ENCODE measurements at regions not wholly inside any gene's neighbourhood (a gene's known extent, or its start where the extent isn't known, plus 50 kb on each side); places are given as distances from the start of the nearest gene placed in this dataset.

DNA sequence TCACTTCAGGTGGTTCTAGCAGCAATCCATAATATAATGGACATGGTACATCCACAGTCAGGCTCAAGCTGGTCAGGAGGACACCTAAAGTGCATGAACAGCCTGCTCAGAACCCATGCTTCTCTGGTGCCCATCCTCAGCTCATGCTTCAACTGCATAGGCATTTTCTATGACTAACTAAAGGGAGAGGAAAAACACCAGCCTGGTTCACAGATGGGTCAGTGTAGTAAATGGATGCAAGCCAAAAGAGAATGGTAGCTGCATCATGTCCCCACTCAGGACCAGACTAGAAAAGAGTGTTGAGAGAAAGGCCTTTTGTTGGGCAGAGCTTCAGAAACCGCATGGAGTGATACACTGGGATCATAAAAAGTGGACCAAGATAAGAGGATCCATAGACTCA, 556.6 kb downstream of the TLE1 start:
- no peak for DNase-seq (ENCODE audit: low spot score)
- ChIA-PET CTCF (interaction anchor here (0.7 kb wide), 1 partner anchor 18 kb away, joined by 3 read pairs; no protein-coding TSS in a partner anchor), POLR2A (ENCODE audit: low non-redundant PET) (no interaction called here)
- no peak overlapping the region for H3K27ac ChIP-seq
- TF ChIP-seq, protein P1, sequence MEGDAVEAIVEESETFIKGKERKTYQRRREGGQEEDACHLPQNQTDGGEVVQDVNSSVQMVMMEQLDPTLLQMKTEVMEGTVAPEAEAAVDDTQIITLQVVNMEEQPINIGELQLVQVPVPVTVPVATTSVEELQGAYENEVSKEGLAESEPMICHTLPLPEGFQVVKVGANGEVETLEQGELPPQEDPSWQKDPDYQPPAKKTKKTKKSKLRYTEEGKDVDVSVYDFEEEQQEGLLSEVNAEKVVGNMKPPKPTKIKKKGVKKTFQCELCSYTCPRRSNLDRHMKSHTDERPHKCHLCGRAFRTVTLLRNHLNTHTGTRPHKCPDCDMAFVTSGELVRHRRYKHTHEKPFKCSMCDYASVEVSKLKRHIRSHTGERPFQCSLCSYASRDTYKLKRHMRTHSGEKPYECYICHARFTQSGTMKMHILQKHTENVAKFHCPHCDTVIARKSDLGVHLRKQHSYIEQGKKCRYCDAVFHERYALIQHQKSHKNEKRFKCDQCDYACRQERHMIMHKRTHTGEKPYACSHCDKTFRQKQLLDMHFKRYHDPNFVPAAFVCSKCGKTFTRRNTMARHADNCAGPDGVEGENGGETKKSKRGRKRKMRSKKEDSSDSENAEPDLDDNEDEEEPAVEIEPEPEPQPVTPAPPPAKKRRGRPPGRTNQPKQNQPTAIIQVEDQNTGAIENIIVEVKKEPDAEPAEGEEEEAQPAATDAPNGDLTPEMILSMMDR (conservative IDR thresholded peaks at IDR 0.05; ENCODE audit: low read depth), result no peak

DNA sequence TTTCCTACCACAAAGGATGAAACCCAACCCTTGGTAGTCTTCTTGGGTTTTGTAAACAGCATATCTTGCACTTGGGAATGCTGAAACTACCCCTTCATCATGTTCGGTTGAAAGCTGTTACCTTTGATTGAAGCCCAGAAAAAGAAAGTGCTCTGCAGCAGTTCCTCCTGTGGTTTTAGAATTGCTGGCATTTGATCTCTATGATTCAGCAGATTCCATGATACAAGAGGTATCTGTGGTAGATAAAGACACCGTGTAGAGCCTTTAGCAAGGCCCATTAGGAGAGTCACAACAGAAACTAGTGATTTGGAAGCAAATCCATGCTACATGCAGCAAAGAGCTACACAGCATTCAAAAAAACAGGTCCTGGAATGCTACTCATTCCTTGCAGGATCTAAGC, 557.0 kb downstream of the TLE1 start:
- DNase-seq (ENCODE audit: low spot score), result no peak
- ChIA-PET CTCF (no interaction called here), POLR2A (ENCODE audit: low non-redundant PET) (no interaction called here)
- TF ChIP-seq, protein P1 (conservative IDR thresholded peaks at IDR 0.05; ENCODE audit: low read depth), result no peak
- H3K27ac ChIP-seq, result no peak overlapping the region

DNA sequence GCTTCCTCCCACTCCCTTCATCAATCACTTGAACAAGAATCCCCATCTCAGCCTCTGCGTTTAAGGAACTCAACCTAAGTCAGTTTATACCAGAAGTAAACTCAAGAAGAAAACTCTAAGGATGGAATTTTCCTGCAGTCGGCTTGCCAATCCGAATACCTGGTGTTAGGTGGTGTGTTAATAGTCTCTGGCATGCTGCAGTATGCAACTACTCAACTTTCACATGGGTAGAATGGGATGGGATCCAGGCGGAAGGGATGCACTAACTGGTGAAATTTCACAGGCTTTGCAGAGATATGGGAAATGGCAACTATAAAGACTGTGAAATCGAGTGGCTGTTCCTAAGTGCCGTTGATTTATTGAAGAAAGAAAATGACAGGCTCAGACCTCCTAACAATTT, 560.6 kb downstream of the TLE1 start:
- POLR2A ChIA-PET (ENCODE audit: low non-redundant PET), result no interaction called here
- TF ChIP-seq, protein P1 (conservative IDR thresholded peaks at IDR 0.05; ENCODE audit: low read depth), result no peak

DNA sequence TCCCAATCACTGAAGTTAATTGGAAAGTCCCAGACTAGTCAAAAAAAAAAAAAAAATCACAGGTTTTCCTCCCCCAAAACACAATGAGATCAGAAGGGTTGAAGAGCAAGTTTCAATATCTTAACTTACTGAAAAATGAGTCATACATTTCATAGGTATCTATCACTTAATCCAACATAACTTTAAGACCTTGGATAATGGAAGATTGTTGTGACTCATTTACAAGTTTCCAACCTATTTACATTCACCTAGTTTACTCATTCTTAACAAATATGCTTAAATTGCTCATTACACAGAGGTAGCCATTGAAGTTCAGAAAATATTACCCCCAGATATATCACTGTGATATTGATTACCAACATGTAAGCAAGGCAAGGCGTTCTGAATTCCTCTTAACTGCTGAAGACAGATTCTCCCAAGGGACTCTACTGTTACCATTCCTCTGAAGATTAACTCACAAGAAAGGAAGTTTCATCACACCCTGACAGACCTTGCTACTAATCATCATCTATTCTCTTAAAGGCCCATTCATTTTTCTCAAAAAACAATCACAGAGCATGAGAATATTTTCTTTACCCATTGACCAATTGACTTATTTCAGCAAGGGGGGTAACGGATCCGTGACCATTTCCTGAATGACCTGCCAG, 563.8 kb downstream of the TLE1 start:
- H3K27ac ChIP-seq, result no peak overlapping the region
- POLR2A ChIA-PET (ENCODE audit: low non-redundant PET), result no interaction called here
- CTCF ChIA-PET, result interaction anchor here (0.6 to 0.7 kb wide), 2 partner anchors 12 to 1423 kb away, joined by 3 to 4 read pairs; no protein-coding TSS in a partner anchor
- DNase-seq (ENCODE audit: low spot score), result peak; percentile 89
- TF ChIP-seq, protein P1 (conservative IDR thresholded peaks at IDR 0.05; ENCODE audit: low read depth), result no peak

More for the DNA sequence above, 560.6 kb downstream of the TLE1 start:
- CTCF ChIA-PET, result interaction anchor here (0.5 to 0.6 kb wide), 2 partner anchors 1542 to 1922 kb away, joined by 3 to 4 read pairs; no protein-coding TSS in a partner anchor
- H3K27ac ChIP-seq, result no peak overlapping the region
- no peak for DNase-seq (ENCODE audit: low spot score)

DNA sequence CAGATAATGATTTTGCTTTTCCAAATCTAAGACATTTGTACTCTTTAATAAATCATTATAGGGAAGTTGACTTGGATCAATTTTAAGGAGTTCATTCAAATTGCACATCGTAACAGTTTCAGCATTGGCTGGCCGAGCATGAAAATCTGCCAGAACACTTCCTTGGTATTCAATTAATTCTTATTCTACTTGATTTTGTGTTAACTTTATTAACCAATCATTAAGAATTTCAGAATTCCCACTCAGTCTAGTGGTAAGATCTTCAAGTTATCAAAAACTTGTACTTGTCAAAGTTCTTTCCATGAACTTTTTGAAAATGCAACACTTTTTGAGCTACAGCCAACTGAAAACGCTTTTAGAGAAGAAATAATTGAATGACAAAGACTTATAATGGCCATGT, 565.8 kb downstream of the TLE1 start:
- TF ChIP-seq, protein P1 (conservative IDR thresholded peaks at IDR 0.05; ENCODE audit: low read depth), result no peak
- no peak overlapping the region for H3K27ac ChIP-seq
- DNase-seq (ENCODE audit: low spot score), result no peak
- CTCF ChIA-PET, result no interaction called here
- POLR2A ChIA-PET (ENCODE audit: low non-redundant PET), result no interaction called here

DNA sequence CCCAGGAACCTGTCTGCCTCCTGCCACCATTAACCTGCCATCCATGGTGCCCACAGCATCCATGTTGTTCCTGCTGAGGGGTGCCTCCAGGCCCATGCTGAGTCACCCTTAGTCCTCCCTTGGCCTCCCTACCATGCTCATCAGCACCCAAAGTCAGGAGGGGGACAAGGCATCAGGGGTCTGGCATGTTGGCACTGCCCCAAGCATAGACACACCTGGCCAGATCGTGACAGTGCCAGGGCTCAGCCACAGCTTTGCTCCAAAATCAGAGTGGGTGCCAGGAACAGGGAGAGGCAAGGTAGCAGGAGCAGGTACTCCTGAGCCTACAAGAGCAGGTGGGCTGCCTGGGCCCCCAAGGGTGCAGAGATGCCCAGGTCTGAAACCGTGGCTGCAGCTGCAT, 566.6 kb downstream of the TLE1 start:
- CTCF ChIA-PET, result no interaction called here
- no peak overlapping the region for H3K27ac ChIP-seq
- POLR2A ChIA-PET (ENCODE audit: low non-redundant PET), result no interaction called here
- TF ChIP-seq, protein P1 (conservative IDR thresholded peaks at IDR 0.05; ENCODE audit: low read depth), result no peak
- DNase-seq (ENCODE audit: low spot score), result no peak
